Type B pancreatic cell (in vitro differentiated cells): ENCODE measurements at regions not wholly inside any gene's neighbourhood (a gene's known extent, or its start where the extent isn't known, plus 50 kb on each side); places are given as distances from the start of the nearest gene placed in this dataset.

Source experiments
- DNase-seq: peaks from one replicate; pipeline ENCODE4 v3.0.0; 2021; ENCODE audit warnings: mixed read lengths; ENCODE audit not compliant: unreplicated experiment; ENCODE audit errors: extremely low spot score
- H3K27ac Mint-ChIP-seq: 2 replicates; pipeline ENCODE4 v1.8.0; 2021; ENCODE audit warnings: mild to moderate bottlenecking, mixed read lengths
- H3K27me3 Mint-ChIP-seq: 2 replicates; pipeline ENCODE4 v1.8.0; 2021; ENCODE audit warnings: mixed read lengths
- H3K36me3 Mint-ChIP-seq: 2 replicates; pipeline ENCODE4 v1.8.0; 2021; ENCODE audit warnings: mixed read lengths
- H3K4me1 Mint-ChIP-seq: one replicate; pipeline ENCODE4 v1.8.0; 2021; ENCODE audit warnings: mixed read lengths; ENCODE audit not compliant: unreplicated experiment
- H3K4me3 Mint-ChIP-seq: 2 replicates; pipeline ENCODE4 v1.8.0; 2021; ENCODE audit warnings: mild to moderate bottlenecking, mixed read lengths
- H3K9me3 Mint-ChIP-seq: 2 replicates; pipeline ENCODE4 v1.8.0; 2021; ENCODE audit warnings: mixed read lengths
- TF ChIP-seq, protein P1 (sequence below): fragments of 200-600 bp; sonication (generic); conservative IDR thresholded peaks from 2 replicates; pipeline ENCODE4 v1.5.0; 2021; ENCODE audit warnings: antibody characterized with exemption, mild to moderate bottlenecking

DNA sequence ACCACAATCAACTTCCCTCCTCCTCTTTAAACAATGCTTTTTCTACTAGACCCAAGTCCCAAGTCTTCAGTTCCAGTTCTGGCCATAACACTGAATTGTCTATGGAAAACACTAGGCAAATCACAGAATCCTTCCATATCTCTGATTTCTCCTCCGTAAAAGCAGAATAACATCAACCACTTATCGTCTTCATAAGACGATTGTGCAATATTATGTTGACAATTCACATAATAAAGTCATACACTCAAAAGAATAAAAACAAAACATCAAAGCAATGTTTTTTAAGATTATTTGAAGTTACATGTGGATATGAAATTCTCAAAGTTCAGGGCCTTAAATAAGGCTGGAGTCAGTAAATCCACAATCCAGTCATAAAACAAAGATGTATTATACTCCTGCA lies 84.4 kb downstream of the MTERF1 start:
- Mint-ChIP-seq H3K36me3 (no peaks in the 10 kb centered on the region), H3K27ac (no peak overlapping the region), H3K27me3 (no peaks in the 10 kb centered on the region), H3K4me1 (no peaks in the 10 kb centered on the region), H3K4me3 (no peak overlapping the region), H3K9me3 (no peaks in the 10 kb centered on the region)
- TF ChIP-seq, protein P1, sequence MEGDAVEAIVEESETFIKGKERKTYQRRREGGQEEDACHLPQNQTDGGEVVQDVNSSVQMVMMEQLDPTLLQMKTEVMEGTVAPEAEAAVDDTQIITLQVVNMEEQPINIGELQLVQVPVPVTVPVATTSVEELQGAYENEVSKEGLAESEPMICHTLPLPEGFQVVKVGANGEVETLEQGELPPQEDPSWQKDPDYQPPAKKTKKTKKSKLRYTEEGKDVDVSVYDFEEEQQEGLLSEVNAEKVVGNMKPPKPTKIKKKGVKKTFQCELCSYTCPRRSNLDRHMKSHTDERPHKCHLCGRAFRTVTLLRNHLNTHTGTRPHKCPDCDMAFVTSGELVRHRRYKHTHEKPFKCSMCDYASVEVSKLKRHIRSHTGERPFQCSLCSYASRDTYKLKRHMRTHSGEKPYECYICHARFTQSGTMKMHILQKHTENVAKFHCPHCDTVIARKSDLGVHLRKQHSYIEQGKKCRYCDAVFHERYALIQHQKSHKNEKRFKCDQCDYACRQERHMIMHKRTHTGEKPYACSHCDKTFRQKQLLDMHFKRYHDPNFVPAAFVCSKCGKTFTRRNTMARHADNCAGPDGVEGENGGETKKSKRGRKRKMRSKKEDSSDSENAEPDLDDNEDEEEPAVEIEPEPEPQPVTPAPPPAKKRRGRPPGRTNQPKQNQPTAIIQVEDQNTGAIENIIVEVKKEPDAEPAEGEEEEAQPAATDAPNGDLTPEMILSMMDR: no peak
- no peak for DNase-seq

DNA sequence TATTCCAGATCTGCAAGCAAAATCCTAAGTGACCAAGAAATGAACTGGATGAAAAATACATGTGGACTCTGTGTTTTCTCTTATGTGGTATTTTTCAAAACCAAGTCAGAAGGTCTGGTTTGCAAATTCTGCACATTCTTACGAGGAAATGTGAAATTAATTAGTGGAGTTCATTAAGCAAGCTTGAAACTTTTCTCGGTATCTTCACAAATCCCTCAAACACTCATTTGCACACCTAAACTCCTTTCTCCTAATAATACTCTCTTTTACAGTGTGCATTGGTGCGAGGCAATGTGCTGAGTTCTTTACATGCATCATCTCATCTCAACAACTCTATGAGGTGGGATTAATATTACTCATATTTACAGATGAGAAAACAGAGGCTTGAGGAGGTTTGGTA lies 82.1 kb downstream of the MTERF1 start:
- Mint-ChIP-seq H3K27me3 (no peaks in the 10 kb centered on the region), H3K4me1 (no peaks in the 10 kb centered on the region), H3K4me3 (no peak overlapping the region), H3K36me3 (no peaks in the 10 kb centered on the region), H3K9me3 (no peaks in the 10 kb centered on the region), H3K27ac (no peak overlapping the region)
- DNase-seq: no peak
- TF ChIP-seq, protein P1: no peak

DNA sequence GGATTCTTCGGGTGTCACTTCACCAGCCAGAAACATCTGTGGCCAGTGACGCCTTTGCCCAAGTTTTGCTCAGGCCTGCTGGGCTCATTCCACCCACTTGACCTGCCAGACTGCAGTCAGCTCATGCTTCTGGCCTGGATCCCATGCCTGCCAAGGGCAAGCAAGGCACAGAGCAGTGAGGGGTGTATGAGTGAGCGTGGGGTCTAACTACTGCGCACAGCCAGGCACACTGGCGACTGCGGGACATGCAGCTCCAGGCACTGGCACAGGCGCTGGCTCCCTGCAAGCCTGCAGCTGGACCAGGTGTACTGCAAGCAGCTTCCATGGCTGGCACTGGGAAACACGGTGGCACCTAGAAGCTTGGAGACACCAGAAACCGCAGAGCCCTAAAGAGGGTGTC lies 80.1 kb downstream of the MTERF1 start:
- H3K27ac Mint-ChIP-seq: no peak overlapping the region
- no peaks in the 10 kb centered on the region for H3K27me3 Mint-ChIP-seq
- TF ChIP-seq, protein P1: no peak
- H3K9me3 Mint-ChIP-seq: no peaks in the 10 kb centered on the region
- no peaks in the 10 kb centered on the region for H3K36me3 Mint-ChIP-seq
- no peaks in the 10 kb centered on the region for H3K4me1 Mint-ChIP-seq
- no peak for DNase-seq
- no peak overlapping the region for H3K4me3 Mint-ChIP-seq

DNA sequence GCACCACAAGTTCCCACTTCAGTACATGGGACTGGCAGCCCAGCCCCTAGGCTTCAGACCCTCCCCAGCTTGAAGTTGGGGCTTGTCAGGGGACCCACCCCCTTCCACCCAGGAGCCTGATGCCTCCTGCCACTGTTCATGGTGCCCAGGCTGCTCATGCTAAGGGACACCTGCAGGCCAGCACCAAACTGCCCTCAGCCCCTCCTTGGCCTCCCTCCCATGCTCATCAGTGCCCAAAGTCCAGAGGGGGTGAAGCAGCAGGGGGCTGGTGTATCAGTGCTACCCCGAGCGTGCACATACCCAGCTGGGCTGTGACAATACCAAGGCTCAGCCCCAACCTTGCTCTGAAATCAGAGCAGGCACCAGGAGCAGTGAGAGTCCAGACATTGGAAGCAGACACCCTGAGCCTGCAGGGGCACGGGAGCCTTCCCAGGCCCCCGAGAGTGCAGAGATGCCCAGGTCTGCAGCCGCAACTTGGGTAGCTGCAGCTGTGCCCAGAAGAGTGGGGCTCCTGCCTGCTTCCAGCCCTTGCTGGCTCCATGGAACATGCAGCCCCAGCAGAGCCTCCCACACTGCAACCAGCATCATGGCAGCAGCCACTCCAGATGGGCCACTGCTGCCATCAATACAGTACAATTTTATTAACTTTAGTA lies 79.0 kb downstream of the MTERF1 start:
- no peaks in the 10 kb centered on the region for H3K27me3 Mint-ChIP-seq
- H3K36me3 Mint-ChIP-seq: no peaks in the 10 kb centered on the region
- TF ChIP-seq, protein P1: no peak
- H3K4me3 Mint-ChIP-seq: no peak overlapping the region
- no peak overlapping the region for H3K27ac Mint-ChIP-seq
- DNase-seq: no peak
- H3K9me3 Mint-ChIP-seq: no peaks in the 10 kb centered on the region
- H3K4me1 Mint-ChIP-seq: no peaks in the 10 kb centered on the region

DNA sequence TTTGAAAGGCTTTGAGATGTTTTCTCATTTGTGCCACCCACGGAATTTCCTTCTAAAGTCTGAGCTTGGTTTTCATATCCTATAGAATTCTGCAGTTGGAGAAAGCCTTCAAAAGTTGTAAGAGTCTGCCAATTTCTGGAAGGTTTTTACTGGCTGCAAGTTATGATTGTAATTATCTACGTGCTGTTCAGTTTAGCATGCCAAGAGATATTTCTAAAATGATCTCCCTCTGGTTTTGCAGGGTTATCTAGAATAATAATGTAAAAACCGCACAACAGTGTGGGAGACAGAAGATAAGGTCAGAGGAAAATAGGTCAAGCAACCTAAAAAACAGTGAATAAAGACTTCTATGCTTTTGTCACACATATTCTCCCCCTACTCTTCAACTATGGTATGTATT lies 69.3 kb downstream of the MTERF1 start:
- H3K4me1 Mint-ChIP-seq: no peaks in the 10 kb centered on the region
- H3K36me3 Mint-ChIP-seq: no peaks in the 10 kb centered on the region
- no peak overlapping the region for H3K4me3 Mint-ChIP-seq
- TF ChIP-seq, protein P1: no peak
- no peak overlapping the region for H3K27ac Mint-ChIP-seq
- DNase-seq: no peak
- no peaks in the 10 kb centered on the region for H3K9me3 Mint-ChIP-seq
- H3K27me3 Mint-ChIP-seq: no peaks in the 10 kb centered on the region

DNA sequence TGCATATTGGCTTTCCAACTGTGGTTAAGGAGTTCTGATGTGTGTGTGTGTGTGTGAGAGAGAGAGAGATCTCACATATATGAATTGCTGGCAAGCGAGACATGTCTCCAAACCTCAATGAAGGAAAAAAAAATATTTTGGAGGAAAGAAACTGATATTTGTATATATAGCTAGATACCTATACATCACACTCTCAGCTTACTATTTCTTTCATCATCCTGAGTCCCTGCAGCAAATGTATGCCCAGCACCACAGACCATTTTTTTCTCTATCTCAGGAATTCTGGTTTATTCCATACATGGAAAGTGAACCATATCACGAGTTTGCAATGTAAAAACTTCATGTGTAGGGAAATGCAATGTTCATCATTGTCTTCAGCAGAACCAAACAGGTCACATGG lies 68.9 kb downstream of the MTERF1 start:
- Mint-ChIP-seq H3K9me3 (no peaks in the 10 kb centered on the region), H3K4me3 (no peak overlapping the region), H3K27ac (no peak overlapping the region), H3K4me1 (no peaks in the 10 kb centered on the region), H3K27me3 (no peaks in the 10 kb centered on the region), H3K36me3 (no peaks in the 10 kb centered on the region)
- no peak for DNase-seq
- TF ChIP-seq, protein P1: no peak
